GM12892 (cell line): ENCODE measurements at regions not wholly inside any gene's neighbourhood (a gene's known extent, or its start where the extent isn't known, plus 50 kb on each side); places are given as distances from the start of the nearest gene placed in this dataset.

Experiments
- POLR2A ChIP-seq: IDR thresholded peaks from 2 replicates; pipeline ENCODE4 v1.6.1; 2011; ENCODE audit warnings: low read depth, low read length, control low read depth
- POLR2AphosphoS5 ChIP-seq: IDR thresholded peaks from 2 replicates; pipeline ENCODE4 v1.6.1; 2011; ENCODE audit warnings: low read depth, low read length, control low read depth
- TAF1 ChIP-seq: IDR thresholded peaks from 2 replicates; pipeline ENCODE4 v1.6.1; 2011; ENCODE audit warnings: low read depth, mild to moderate bottlenecking, control low read depth, low read length, borderline replicate concordance

- TF ChIP-seq POLR2A (no peak), TAF1 (no peak), POLR2AphosphoS5 (no peak)
Observed at GRCh38 chr2:198465970-198466369, 661.6 kb downstream of the PLCL1 start.
